HepG2 (cell line): ENCODE measurements at regions not wholly inside any gene's neighbourhood (a gene's known extent, or its start where the extent isn't known, plus 50 kb on each side); places are given as distances from the start of the nearest gene placed in this dataset.

ENCODE experiments used
- ATAC-seq: fragments of 200-7000 bp; cut with Tn5 transposase; 3 replicates; pipeline ENCODE4 v1.9.1; 2020; ENCODE audit warnings: mild to moderate bottlenecking, moderate library complexity
- BruUV-seq: library from RNA; stranded (reverse); fragments of 400-500 nt; replicated peaks from 2 replicates; lab custom pipeline; 2021; lab: Mats Ljungman, UMichigan
- CTCF ChIA-PET: fragments of 300-600 bp; formaldehyde crosslinking; extraction: SDS; loops from one replicate; lab custom pipeline; 2021; ENCODE audit warnings: low total read pairs, inconsistent platforms, low intra/inter-chr PET ratio; lab: Yijun Ruan, JAX
- POLR2A ChIA-PET: fragments of 350-600 bp; sonication (Branson Sonifier 250); formaldehyde crosslinking; loops from one replicate; lab custom pipeline; 2020; ENCODE audit warnings: antibody characterized with exemption, inconsistent platforms; lab: Yijun Ruan, JAX
- DNase-seq: peaks from one replicate; pipeline ENCODE4 v3.0.0-alpha.2; 2015; ENCODE audit warnings: low spot score
- FAIRE-seq: peaks from 3 replicates; lab custom pipeline; 2011; peaks lifted over from hg19 to GRCh38; lab: Jason Lieb, UNC
- H2AFZ ChIP-seq: one replicate; pipeline ENCODE4 v1.6.1; 2011; ENCODE audit warnings: low read length, inconsistent platforms
- H3K27ac ChIP-seq: fragments of 300-600 bp; 3 replicates; pipeline ENCODE4 v1.8.0; 2011; ENCODE audit warnings: mixed run types, mild to moderate bottlenecking, mixed read lengths, low read length, inconsistent platforms; ENCODE audit not compliant: insufficient read depth; ENCODE audit errors: extremely low read length
- H3K27me3 ChIP-seq, 2 experiments: fragments of 200-600 bp in 1 of 2; 2 replicates in 1 of 2; 3 replicates in 1 of 2; pipeline versions ENCODE4 v1.6.0 to v1.8.0; 2011; ENCODE audit warnings: low read length in 2 of 2, mild to moderate bottlenecking in 2 of 2, moderate library complexity in 2 of 2, inconsistent platforms in 1 of 2; ENCODE audit not compliant: insufficient read depth in 2 of 2, control insufficient read depth in 1 of 2
- H3K36me3 ChIP-seq, 2 experiments: fragments of 200-600 bp in 1 of 2; replicated peaks in 1 of 2; 2 replicates in 1 of 2; 3 replicates in 1 of 2; pipeline versions ENCODE4 v1.5.1 to v1.8.0; 2011; ENCODE audit warnings: low read length in 2 of 2, inconsistent platforms in 1 of 2; ENCODE audit not compliant: insufficient read depth in 2 of 2, control insufficient read depth in 1 of 2
- H3K4me1 ChIP-seq: 2 replicates; pipeline ENCODE4 v1.5.1; 2012; ENCODE audit warnings: low read length, inconsistent platforms; ENCODE audit not compliant: insufficient read depth
- H3K4me2 ChIP-seq: 2 replicates; pipeline ENCODE4 v1.6.0; 2011; ENCODE audit warnings: low read depth, low read length, inconsistent platforms
- H3K4me3 ChIP-seq, 3 experiments: fragments of 200-600 bp in 1 of 3; sonication (generic), shearing (Covaris generic) in 1 of 3; replicated peaks in 1 of 3; 2 replicates each; pipeline ENCODE4 v1.5.1; 2011 to 2016; ENCODE audit warnings: low read length in 3 of 3, inconsistent platforms in 2 of 3, low read depth in 2 of 3, mild to moderate bottlenecking in 2 of 3, control low read depth in 1 of 3, mixed read lengths in 1 of 3; ENCODE audit not compliant: insufficient read depth in 1 of 3
- H3K79me2 ChIP-seq: one replicate; pipeline ENCODE4 v1.6.1; 2011; ENCODE audit warnings: low read length, inconsistent platforms; ENCODE audit not compliant: insufficient read depth
- H3K9ac ChIP-seq: 2 replicates; pipeline ENCODE4 v1.6.0; 2011; ENCODE audit warnings: mild to moderate bottlenecking, low read depth, low read length, inconsistent platforms; ENCODE audit not compliant: insufficient read depth
- H3K9me3 ChIP-seq: 2 replicates; pipeline ENCODE4 v1.5.1; 2012; ENCODE audit warnings: mild to moderate bottlenecking, low read length
- H4K20me1 ChIP-seq: 2 replicates; pipeline ENCODE4 v1.6.0; 2011; ENCODE audit warnings: inconsistent platforms, mild to moderate bottlenecking, low read length, moderate library complexity; ENCODE audit not compliant: insufficient read depth
- BRCA1 ChIP-seq: sonication (generic); formaldehyde crosslinking; IDR thresholded peaks from 2 replicates; pipeline ENCODE4 v1.4.0; 2020; ENCODE audit warnings: missing genetic modification reagents
- RERE ChIP-seq: IDR thresholded peaks from 2 replicates; pipeline ENCODE4 v1.6.1; 2016; ENCODE audit warnings: low read depth, missing genetic modification reagents, missing compliant biosample characterization
- SALL1 ChIP-seq: sonication (generic); formaldehyde crosslinking; IDR thresholded peaks from 2 replicates; pipeline ENCODE4 v1.8.0; 2022; ENCODE audit warnings: mild to moderate bottlenecking, missing genetic modification reagents
- SRSF4 ChIP-seq: fragments of 200-400 bp; formaldehyde crosslinking; IDR thresholded peaks from one replicate; pipeline ENCODE4 v1.6.1; 2018; ENCODE audit warnings: mild to moderate bottlenecking, low read depth, low read length, moderate library complexity; ENCODE audit not compliant: poor library complexity, severe bottlenecking
- UBTF ChIP-seq: sonication (generic); formaldehyde crosslinking; IDR thresholded peaks from 2 replicates; pipeline ENCODE4 v1.4.0; 2020; ENCODE audit warnings: mild to moderate bottlenecking, missing genetic modification reagents
- ZNF432 ChIP-seq: sonication (generic); formaldehyde crosslinking; IDR thresholded peaks from 2 replicates; pipeline ENCODE4 v1.5.0; 2020; ENCODE audit warnings: missing genetic modification reagents, mild to moderate bottlenecking, borderline replicate concordance
- WGBS: methylation state at CpG from one replicate; pipeline ENCODE4 v1.1.6; 2017; ENCODE audit warnings: low lambda C conversion rate; 5-methylcytosine and 5-hydroxymethylcytosine counted together
- in situ Hi-C: cut with HindIII; loops from 2 replicates; pipeline ENCODE4 v1.10.0; 2017; ENCODE audit warnings: low pct_unique_long_range_greater_than_20kb; ENCODE audit not compliant: extremely low pct_ligation_motif_present
- intact Hi-C: fragments of 100-400 bp; cut with micrococcal nuclease; formaldehyde crosslinking; loops from one replicate; pipeline ENCODE4 v1.10.0; 2022; ENCODE audit not compliant: unreplicated experiment

DNA sequence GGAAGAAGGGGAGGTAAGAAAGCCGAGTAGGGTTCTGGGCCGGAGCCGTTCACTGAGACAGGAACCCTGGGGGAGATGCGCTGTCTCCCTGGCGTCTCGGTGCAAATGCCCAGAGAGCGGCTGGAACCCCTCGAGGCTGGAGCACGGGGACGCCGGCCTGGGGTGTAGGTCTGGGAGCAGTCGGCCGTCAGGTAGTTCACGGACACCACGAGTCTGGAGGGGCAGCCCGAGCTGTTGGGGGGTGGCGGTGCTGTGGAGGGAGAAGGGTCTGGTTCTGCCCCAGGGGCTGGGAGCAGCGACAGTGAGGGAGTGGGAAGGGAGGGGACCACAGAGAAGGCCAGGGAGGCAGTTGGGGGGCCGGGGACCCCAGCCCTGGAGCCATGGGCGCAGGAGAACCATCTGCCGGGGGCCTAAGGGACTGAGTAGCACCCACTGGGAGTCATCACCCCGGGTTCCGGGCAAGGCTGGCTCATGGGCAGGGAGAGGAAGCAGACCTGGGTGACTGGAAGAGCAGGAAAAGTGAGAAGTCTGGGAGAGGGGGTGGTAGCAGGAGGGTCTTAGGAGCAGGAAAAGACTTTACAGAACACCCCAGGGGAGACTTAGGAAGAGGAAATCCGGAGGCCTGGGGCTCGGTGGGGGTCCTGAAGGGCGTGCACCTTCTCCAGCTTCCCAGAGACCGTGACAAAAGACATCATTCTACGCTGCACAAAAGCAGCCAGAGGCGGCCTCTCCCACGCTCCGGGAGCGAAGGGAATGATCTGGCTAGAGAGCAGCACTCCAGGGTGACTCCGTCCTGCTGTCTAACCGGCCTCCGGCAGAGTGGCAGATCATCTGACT is 173.1 kb upstream of the SOX1 start:
- no peaks in the 10 kb centered on the region for H3K36me3 ChIP-seq
- BruUV-seq, result no TSS peak
- FAIRE-seq, result no peak
- WGBS, result 14% methylated on average over 24 of the region's 35 CpGs
- no peak overlapping the region for H2AFZ ChIP-seq
- no peak; the same call in 1 of the 3 replicates for ATAC-seq
- peaks cover 1 to 62% of the 10 kb centered on the region in 2 experiments; a peak in 4 of 5 replicates for H3K27me3 ChIP-seq
- CTCF ChIA-PET, result no interaction called here
- H4K20me1 ChIP-seq, result no peaks in the 10 kb centered on the region
- no peak for DNase-seq
- TF ChIP-seq BRCA1 (CRISPR knock-in tag) (no peak), SRSF4 (no peak), RERE (CRISPR knock-in tag) (no peak), SALL1 (CRISPR knock-in tag) (no peak), UBTF (CRISPR knock-in tag) (no peak), ZNF432 (CRISPR knock-in tag) (no peak)
- no peaks in the 10 kb centered on the region for H3K9me3 ChIP-seq
- H3K4me3 ChIP-seq, result no peak overlapping the region
- no peak overlapping the region for H3K9ac ChIP-seq
- POLR2A ChIA-PET, result no interaction called here
- no peak overlapping the region for H3K27ac ChIP-seq
- in situ Hi-C loops, result no loop called here
- H3K4me2 ChIP-seq, result no peak overlapping the region
- H3K4me1 ChIP-seq, result no peaks in the 10 kb centered on the region
- intact Hi-C loops, result no loop called here
- no peaks in the 10 kb centered on the region for H3K79me2 ChIP-seq
